LNCaP clone FGC (cell line): ENCODE measurements at regions not wholly inside any gene's neighbourhood (a gene's known extent, or its start where the extent isn't known, plus 50 kb on each side); places are given as distances from the start of the nearest gene placed in this dataset.

ENCODE experiments used
- DNase-seq: peaks from one replicate; pipeline ENCODE4 v3.0.0-alpha.2; 2011; ENCODE audit warnings: low read depth
- H3K4me3 ChIP-seq: 2 replicates; pipeline ENCODE4 v1.5.1; 2011; ENCODE audit warnings: mild to moderate bottlenecking, low read depth, low read length, control low read depth
- TF ChIP-seq, protein P1 (sequence below): IDR thresholded peaks from 2 replicates; pipeline ENCODE4 v1.5.1; 2012; ENCODE audit warnings: mild to moderate bottlenecking; ENCODE audit not compliant: control insufficient read depth, insufficient read depth; ENCODE audit errors: extremely low read depth

DNA sequence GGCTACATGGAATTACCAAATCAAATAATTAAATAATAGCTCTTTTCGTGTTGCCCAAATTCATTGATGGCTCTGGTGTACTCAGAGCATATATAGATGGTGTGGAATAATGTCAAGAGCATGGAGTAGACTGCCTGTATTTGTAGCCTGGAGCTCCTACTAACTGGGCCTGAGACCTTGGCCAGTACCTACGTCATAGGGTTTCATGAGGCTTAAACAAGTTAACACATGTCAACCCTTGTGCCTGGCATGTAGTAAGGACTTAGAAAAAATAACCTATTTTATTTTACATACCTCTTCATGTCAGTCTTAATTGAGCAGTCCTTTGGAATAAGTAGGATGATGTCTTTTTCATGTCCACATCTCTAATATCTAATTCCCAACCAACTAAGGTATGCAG, 223.7 kb upstream of the DPH6 start:
- DNase-seq, result no peak
- H3K4me3 ChIP-seq, result no peak overlapping the region
- TF ChIP-seq, protein P1, sequence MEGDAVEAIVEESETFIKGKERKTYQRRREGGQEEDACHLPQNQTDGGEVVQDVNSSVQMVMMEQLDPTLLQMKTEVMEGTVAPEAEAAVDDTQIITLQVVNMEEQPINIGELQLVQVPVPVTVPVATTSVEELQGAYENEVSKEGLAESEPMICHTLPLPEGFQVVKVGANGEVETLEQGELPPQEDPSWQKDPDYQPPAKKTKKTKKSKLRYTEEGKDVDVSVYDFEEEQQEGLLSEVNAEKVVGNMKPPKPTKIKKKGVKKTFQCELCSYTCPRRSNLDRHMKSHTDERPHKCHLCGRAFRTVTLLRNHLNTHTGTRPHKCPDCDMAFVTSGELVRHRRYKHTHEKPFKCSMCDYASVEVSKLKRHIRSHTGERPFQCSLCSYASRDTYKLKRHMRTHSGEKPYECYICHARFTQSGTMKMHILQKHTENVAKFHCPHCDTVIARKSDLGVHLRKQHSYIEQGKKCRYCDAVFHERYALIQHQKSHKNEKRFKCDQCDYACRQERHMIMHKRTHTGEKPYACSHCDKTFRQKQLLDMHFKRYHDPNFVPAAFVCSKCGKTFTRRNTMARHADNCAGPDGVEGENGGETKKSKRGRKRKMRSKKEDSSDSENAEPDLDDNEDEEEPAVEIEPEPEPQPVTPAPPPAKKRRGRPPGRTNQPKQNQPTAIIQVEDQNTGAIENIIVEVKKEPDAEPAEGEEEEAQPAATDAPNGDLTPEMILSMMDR, result no peak

DNA sequence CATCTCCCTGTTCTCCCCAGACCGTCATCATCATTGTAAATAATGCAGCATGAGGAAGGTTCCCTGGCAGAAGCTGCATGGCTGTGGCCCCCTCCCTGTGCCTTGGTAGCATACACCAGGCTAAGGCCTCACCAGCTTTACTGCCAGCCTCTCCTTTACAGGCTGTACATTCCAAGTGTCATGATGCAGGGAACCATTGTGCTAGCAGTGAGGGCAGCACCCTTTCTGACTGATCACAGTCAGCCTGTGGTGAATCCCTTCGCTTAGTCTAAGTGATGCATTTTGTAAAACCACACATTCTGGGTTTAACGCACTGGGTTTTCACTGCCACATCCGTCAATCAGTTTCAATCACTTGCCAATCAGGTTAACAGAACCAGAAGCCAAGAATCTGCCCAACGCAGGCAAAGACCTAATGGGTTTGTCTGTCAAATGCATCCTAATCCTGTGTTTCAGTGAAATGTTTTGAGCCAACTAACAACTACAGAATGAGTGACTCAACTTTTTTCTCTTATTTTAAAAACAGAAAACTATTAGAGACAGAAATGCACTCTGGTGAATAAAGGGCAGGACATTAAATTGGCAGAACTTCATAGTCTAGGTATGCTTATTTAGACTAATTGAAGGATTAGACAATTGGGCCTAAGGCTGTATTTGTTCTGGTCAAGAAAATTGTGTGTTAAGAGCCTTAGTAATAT, 225.9 kb upstream of the DPH6 start:
- H3K4me3 ChIP-seq, result no peak overlapping the region
- DNase-seq, result no peak
- TF ChIP-seq, protein P1, result no peak

DNA sequence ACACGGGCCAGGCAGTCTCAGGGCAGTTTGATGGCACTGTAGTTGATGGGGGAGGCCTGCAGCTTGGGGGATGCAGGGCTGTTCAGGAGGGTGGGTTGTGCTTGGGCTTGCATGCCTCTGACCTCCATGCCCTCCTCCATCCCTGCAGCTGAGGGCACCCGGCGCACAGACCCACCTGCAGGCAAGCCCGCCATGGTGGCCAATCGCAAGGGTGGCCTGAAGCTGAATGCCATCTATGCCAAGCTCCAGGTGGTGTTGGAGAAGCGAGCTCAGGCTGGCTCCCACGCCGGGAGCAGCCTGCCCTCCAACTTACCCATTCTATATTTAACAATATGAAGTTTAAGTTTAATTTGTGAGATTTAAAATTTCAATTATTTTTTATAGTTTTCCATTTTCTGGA, 228.7 kb upstream of the DPH6 start:
- TF ChIP-seq, protein P1, result no peak
- DNase-seq, result no peak

DNA sequence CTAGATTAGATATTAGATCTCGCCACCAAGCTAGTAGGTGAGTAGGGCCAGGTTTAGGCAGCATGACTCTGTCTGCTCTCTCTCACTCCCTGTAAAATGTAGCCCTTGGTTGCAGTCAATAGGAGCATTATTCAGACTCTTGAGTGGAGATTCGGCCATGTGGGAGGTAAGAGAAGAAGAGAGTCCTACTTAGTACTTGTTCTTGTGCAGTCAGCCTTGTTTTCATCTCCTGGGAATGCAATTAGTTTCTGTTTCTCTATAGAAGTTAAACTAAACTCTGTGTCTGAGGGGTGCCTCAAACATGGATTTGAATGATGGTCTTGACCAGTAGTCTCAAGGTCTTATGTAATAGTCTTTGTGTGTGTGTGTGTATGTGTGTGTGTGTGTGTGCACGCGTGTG, 229.5 kb upstream of the DPH6 start:
- no peak for DNase-seq
- no peak overlapping the region for H3K4me3 ChIP-seq
- TF ChIP-seq, protein P1, result no peak

More for the DNA sequence above, 228.7 kb upstream of the DPH6 start:
- no peak overlapping the region for H3K4me3 ChIP-seq

DNA sequence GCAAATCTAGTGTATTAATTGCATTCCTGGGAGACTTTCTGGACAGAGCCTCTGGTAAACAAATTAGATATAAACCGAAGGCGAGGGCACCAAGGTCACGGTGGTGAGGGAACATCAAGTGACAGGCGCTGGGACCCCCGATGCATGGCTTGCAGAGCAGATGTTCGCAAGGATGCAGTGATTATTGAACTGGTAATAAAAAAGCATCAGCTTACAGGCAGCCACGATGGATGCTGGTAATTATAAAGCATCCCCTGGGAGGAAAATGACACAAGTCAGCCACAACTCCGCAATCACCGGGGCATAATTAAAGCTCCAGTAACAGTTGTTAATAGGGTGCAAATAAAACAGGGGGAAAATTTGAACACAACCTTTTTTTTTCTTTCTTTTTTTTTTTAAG, 231.1 kb upstream of the DPH6 start:
- TF ChIP-seq, protein P1, result no peak
- no peak for DNase-seq
- no peak overlapping the region for H3K4me3 ChIP-seq

DNA sequence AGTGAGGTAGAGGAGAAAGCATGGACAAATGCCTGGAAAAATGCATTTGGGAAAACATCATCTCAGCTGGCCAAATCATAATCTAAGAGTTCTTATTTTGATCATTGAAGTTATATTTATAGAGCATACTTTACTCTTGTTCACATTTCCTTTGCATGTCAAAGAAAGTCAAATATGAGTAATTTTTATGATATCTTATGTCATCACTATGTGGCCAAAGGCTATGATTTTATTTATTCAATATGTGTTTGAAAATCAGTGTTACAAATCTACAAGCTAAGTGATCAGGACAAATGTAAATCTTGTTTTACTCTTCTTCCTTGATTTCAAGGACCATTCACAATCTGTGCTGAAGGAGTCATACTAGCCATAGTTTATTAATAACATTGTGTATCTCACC, 237.2 kb upstream of the DPH6 start:
- DNase-seq, result no peak
- no peak overlapping the region for H3K4me3 ChIP-seq
- TF ChIP-seq, protein P1, result no peak

DNA sequence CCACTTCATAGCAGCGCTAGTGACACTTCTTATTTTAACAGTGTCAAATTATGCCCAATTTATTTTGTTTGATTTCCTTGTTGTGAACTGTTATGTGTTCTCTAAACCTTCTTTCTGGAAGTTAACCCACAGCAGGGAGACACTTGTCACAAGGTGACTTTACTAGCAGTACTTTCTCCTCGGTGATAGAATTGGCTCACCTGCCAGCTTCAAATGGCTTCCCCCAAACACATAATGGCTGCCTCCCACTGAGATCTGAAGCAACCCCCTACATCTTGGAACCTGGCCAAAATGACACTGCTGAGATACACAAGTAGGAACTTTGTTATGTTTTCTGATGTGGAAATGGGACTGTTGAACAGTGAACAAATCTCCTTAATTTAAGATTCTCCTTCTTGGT, 238.8 kb upstream of the DPH6 start:
- TF ChIP-seq, protein P1, result no peak
- no peak overlapping the region for H3K4me3 ChIP-seq
- no peak for DNase-seq
